ENCODE measurements at regions not wholly inside any gene's neighbourhood (a gene's known extent, or its start where the extent isn't known, plus 50 kb on each side); places are given as distances from the start of the nearest gene placed in this dataset.

DNA sequence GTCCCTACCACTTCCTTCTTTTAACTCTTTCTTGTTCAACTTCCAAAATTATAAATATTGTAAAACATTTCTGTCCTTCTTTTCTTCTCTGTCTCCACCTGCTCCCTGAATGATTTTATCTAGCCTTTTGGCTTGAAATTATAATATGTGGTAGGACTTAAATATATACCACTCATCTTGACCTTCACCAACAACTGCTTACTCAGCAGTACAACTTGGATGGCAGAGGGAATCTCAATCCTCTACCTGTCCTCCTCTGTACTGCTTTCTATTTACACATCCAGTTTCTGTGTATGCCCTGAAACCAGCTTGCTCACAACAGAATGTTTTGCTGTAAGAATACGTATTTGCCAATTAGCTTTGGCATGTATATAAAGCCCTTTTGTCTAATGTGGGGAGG, 1392.5 kb downstream of the EPHA7 start:
- no peak for TF ChIP-seq ZNF274 (IDR thresholded peaks at IDR 0.05; ENCODE audit: low read depth, low read length)
- TF ChIP-seq SUZ12 (IDR thresholded peaks at IDR 0.05; ENCODE audit: extremely low read depth, insufficient read depth, insufficient read length), result no peak
